ENCODE measurements at regions not wholly inside any gene's neighbourhood (a gene's known extent, or its start where the extent isn't known, plus 50 kb on each side); places are given as distances from the start of the nearest gene placed in this dataset.

- no peak for TF ChIP-seq EZH2 (IDR thresholded peaks at IDR 0.05; ENCODE audit: low read length, missing control alignments)
- TF ChIP-seq CTCF (conservative IDR thresholded peaks at IDR 0.05 in 1 of 2, IDR thresholded peaks at IDR 0.05 in 1 of 2; ENCODE audit: low read depth in 1 of 2, low read length in 2 of 2), result no peak
These were observed 96.3 kb upstream of the RAB6C start for GRCh38 chr2:129883121-129883520.
